ENCODE measurements at regions not wholly inside any gene's neighbourhood (a gene's known extent, or its start where the extent isn't known, plus 50 kb on each side); places are given as distances from the start of the nearest gene placed in this dataset.

GRCh38 chr5:15344954-15345353, 155.0 kb upstream of the FBXL7 start:
- no peaks in the 10 kb centered on the region for H3K79me2 ChIP-seq (ENCODE audit: control insufficient read depth, insufficient read depth, low read length, poor library complexity)
- no peak overlapping the region for H3K14ac ChIP-seq (ENCODE audit: low read length)
- no peak for DNase-seq
- H2BK5ac ChIP-seq (ENCODE audit: low read depth, low read length, poor library complexity) = no peak overlapping the region
- no peak overlapping the region for H3K4me2 ChIP-seq (ENCODE audit: low read length)
- H3K9me3 ChIP-seq (ENCODE audit: insufficient read depth, low read depth, low read length) = no peaks in the 10 kb centered on the region
- WGBS (ENCODE audit: extremely low coverage, insufficient coverage, insufficient read length) = no CpG with 5 or more reads among the region's 2 CpGs
- H3K18ac ChIP-seq (ENCODE audit: low read length) = no peak overlapping the region
- H3K23ac ChIP-seq (ENCODE audit: low read length) = no peak overlapping the region
- no peak overlapping the region for H2AFZ ChIP-seq (ENCODE audit: insufficient read depth, low read length, poor library complexity)
- no peak overlapping the region for H2AK5ac ChIP-seq (ENCODE audit: low read length)
- no peak overlapping the region for H2BK12ac ChIP-seq (ENCODE audit: low read length)
- H3K9ac ChIP-seq (ENCODE audit: low read length) = no peak overlapping the region
- H3K4me1 ChIP-seq (ENCODE audit: control insufficient read depth in 1 of 2, insufficient read depth in 2 of 2, low read length in 2 of 2) = no peaks in the 10 kb centered on the region
- no peak overlapping the region for H4K12ac ChIP-seq (ENCODE audit: low read depth, low read length)
- no peak overlapping the region for H4K8ac ChIP-seq (ENCODE audit: low read depth, low read length)
- H3K27ac ChIP-seq (ENCODE audit: low read depth, low read length) = no peak overlapping the region
- H3K27me3 ChIP-seq (ENCODE audit: insufficient read depth, low read length) = no peaks in the 10 kb centered on the region
- no peaks in the 10 kb centered on the region for H3K79me1 ChIP-seq (ENCODE audit: low read length)
- H3K36me3 ChIP-seq (ENCODE audit: control insufficient read depth in 1 of 2, insufficient read depth in 2 of 2, low read length in 2 of 2) = no peaks in the 10 kb centered on the region
- no peak overlapping the region for H3K4ac ChIP-seq (ENCODE audit: low read depth, low read length)
- H3K4me3 ChIP-seq (ENCODE audit: low read depth, low read length) = no peak overlapping the region
- no peak overlapping the region for H4K91ac ChIP-seq (ENCODE audit: low read depth, low read length)
- no peak overlapping the region for H2BK120ac ChIP-seq (ENCODE audit: insufficient read depth, low read length, poor library complexity)

GRCh38 chr5:15338546-15338945, 161.4 kb upstream of the FBXL7 start:
- H4K12ac ChIP-seq (ENCODE audit: low read depth, low read length) = no peak overlapping the region
- DNase-seq = no peak
- no peak overlapping the region for H3K14ac ChIP-seq (ENCODE audit: low read length)
- no peak overlapping the region for H2AK5ac ChIP-seq (ENCODE audit: low read length)
- H3K18ac ChIP-seq (ENCODE audit: low read length) = no peak overlapping the region
- no peaks in the 10 kb centered on the region for H3K9me3 ChIP-seq (ENCODE audit: insufficient read depth, low read depth, low read length)
- no peaks in the 10 kb centered on the region for H3K27me3 ChIP-seq (ENCODE audit: insufficient read depth, low read length)
- no peak overlapping the region for H3K4me2 ChIP-seq (ENCODE audit: low read length)
- H3K36me3 ChIP-seq (ENCODE audit: control insufficient read depth in 1 of 2, insufficient read depth in 2 of 2, low read length in 2 of 2) = no peaks in the 10 kb centered on the region
- H3K4me3 ChIP-seq (ENCODE audit: low read depth, low read length) = no peak overlapping the region
- no peak overlapping the region for H2BK120ac ChIP-seq (ENCODE audit: insufficient read depth, low read length, poor library complexity)
- no peak overlapping the region for H3K9ac ChIP-seq (ENCODE audit: low read length)
- no peak overlapping the region for H4K91ac ChIP-seq (ENCODE audit: low read depth, low read length)
- H4K8ac ChIP-seq (ENCODE audit: low read depth, low read length) = no peak overlapping the region
- H2AFZ ChIP-seq (ENCODE audit: insufficient read depth, low read length, poor library complexity) = no peak overlapping the region
- no peaks in the 10 kb centered on the region for H3K4me1 ChIP-seq (ENCODE audit: control insufficient read depth in 1 of 2, insufficient read depth in 2 of 2, low read length in 2 of 2)
- H2BK12ac ChIP-seq (ENCODE audit: low read length) = no peak overlapping the region
- no peaks in the 10 kb centered on the region for H3K79me2 ChIP-seq (ENCODE audit: control insufficient read depth, insufficient read depth, low read length, poor library complexity)
- no peak overlapping the region for H2BK5ac ChIP-seq (ENCODE audit: low read depth, low read length, poor library complexity)
- H3K79me1 ChIP-seq (ENCODE audit: low read length) = no peaks in the 10 kb centered on the region
- no peak overlapping the region for H3K27ac ChIP-seq (ENCODE audit: low read depth, low read length)
- no peak overlapping the region for H3K4ac ChIP-seq (ENCODE audit: low read depth, low read length)
- whole genome bisulfite sequencing (ENCODE audit: extremely low coverage, insufficient coverage, insufficient read length) = no CpG with 5 or more reads among the region's 1 CpG
- no peak overlapping the region for H3K23ac ChIP-seq (ENCODE audit: low read length)

- H3K4ac ChIP-seq (ENCODE audit: low read depth, low read length) = no peak overlapping the region
- no peaks in the 10 kb centered on the region for H3K36me3 ChIP-seq (ENCODE audit: control insufficient read depth in 1 of 2, insufficient read depth in 2 of 2, low read length in 2 of 2)
- no CpG with 5 or more reads among the region's 4 CpGs for WGBS (ENCODE audit: extremely low coverage, insufficient coverage, insufficient read length)
- no peak overlapping the region for H3K9ac ChIP-seq (ENCODE audit: low read length)
- H3K4me1 ChIP-seq (ENCODE audit: control insufficient read depth in 1 of 2, insufficient read depth in 2 of 2, low read length in 2 of 2) = no peaks in the 10 kb centered on the region
- H3K79me2 ChIP-seq (ENCODE audit: control insufficient read depth, insufficient read depth, low read length, poor library complexity) = no peaks in the 10 kb centered on the region
- no peak overlapping the region for H3K14ac ChIP-seq (ENCODE audit: low read length)
- H4K12ac ChIP-seq (ENCODE audit: low read depth, low read length) = no peak overlapping the region
- H2AFZ ChIP-seq (ENCODE audit: insufficient read depth, low read length, poor library complexity) = no peak overlapping the region
- no peaks in the 10 kb centered on the region for H3K27me3 ChIP-seq (ENCODE audit: insufficient read depth, low read length)
- H2BK120ac ChIP-seq (ENCODE audit: insufficient read depth, low read length, poor library complexity) = no peak overlapping the region
- no peak overlapping the region for H2AK5ac ChIP-seq (ENCODE audit: low read length)
- H3K4me3 ChIP-seq (ENCODE audit: low read depth, low read length) = no peak overlapping the region
- H3K4me2 ChIP-seq (ENCODE audit: low read length) = no peak overlapping the region
- H3K27ac ChIP-seq (ENCODE audit: low read depth, low read length) = no peak overlapping the region
- peak; percentile 66 to 87 for DNase-seq
- H2BK12ac ChIP-seq (ENCODE audit: low read length) = no peak overlapping the region
- no peak overlapping the region for H4K91ac ChIP-seq (ENCODE audit: low read depth, low read length)
- no peaks in the 10 kb centered on the region for H3K9me3 ChIP-seq (ENCODE audit: insufficient read depth, low read depth, low read length)
- H4K8ac ChIP-seq (ENCODE audit: low read depth, low read length) = no peak overlapping the region
- H3K18ac ChIP-seq (ENCODE audit: low read length) = no peak overlapping the region
- H3K79me1 ChIP-seq (ENCODE audit: low read length) = no peaks in the 10 kb centered on the region
- H2BK5ac ChIP-seq (ENCODE audit: low read depth, low read length, poor library complexity) = no peak overlapping the region
- no peak overlapping the region for H3K23ac ChIP-seq (ENCODE audit: low read length)
Observed at GRCh38 chr5:15334551-15335266, 165.3 kb upstream of the FBXL7 start.

GRCh38 chr5:15333091-15333490, 166.9 kb upstream of the FBXL7 start:
- Histone ChIP-seq H3K4me1 (ENCODE audit: control insufficient read depth in 1 of 2, insufficient read depth in 2 of 2, low read length in 2 of 2) (no peaks in the 10 kb centered on the region), H3K79me2 (ENCODE audit: control insufficient read depth, insufficient read depth, low read length, poor library complexity) (no peaks in the 10 kb centered on the region), H2AK5ac (ENCODE audit: low read length) (no peak overlapping the region), H4K12ac (ENCODE audit: low read depth, low read length) (no peak overlapping the region), H3K27me3 (ENCODE audit: insufficient read depth, low read length) (no peaks in the 10 kb centered on the region), H4K91ac (ENCODE audit: low read depth, low read length) (no peak overlapping the region), H3K4me2 (ENCODE audit: low read length) (no peak overlapping the region), H3K23ac (ENCODE audit: low read length) (no peak overlapping the region), H3K14ac (ENCODE audit: low read length) (no peak overlapping the region), H2AFZ (ENCODE audit: insufficient read depth, low read length, poor library complexity) (no peak overlapping the region), H3K4me3 (ENCODE audit: low read depth, low read length) (no peak overlapping the region), H3K18ac (ENCODE audit: low read length) (no peak overlapping the region), H4K8ac (ENCODE audit: low read depth, low read length) (no peak overlapping the region), H3K9ac (ENCODE audit: low read length) (no peak overlapping the region), H3K79me1 (ENCODE audit: low read length) (no peaks in the 10 kb centered on the region), H3K9me3 (ENCODE audit: insufficient read depth, low read depth, low read length) (no peaks in the 10 kb centered on the region), H2BK12ac (ENCODE audit: low read length) (no peak overlapping the region), H2BK5ac (ENCODE audit: low read depth, low read length, poor library complexity) (no peak overlapping the region), H3K27ac (ENCODE audit: low read depth, low read length) (no peak overlapping the region), H2BK120ac (ENCODE audit: insufficient read depth, low read length, poor library complexity) (no peak overlapping the region), H3K36me3 (ENCODE audit: control insufficient read depth in 1 of 2, insufficient read depth in 2 of 2, low read length in 2 of 2) (no peaks in the 10 kb centered on the region), H3K4ac (ENCODE audit: low read depth, low read length) (no peak overlapping the region)
- whole genome bisulfite sequencing (ENCODE audit: extremely low coverage, insufficient coverage, insufficient read length) = no CpG with 5 or more reads among the region's 1 CpG
- no peak for DNase-seq
